Psoas muscle (tissue), 7 donors: ENCODE measurements at regions not wholly inside any gene's neighbourhood (a gene's known extent, or its start where the extent isn't known, plus 50 kb on each side); places are given as distances from the start of the nearest gene placed in this dataset.

Source experiments
- ATAC-seq, 4 donors: fragments of 200-7000 bp; cut with Tn5 transposase; one replicate each; pipeline ENCODE4 v1.9.1; 2020; ENCODE audit warnings: moderate library complexity in 3 of 4, mild to moderate bottlenecking in 2 of 4
- DNase-seq, 2 donors: peaks; one replicate each; pipeline ENCODE4 v3.0.0-alpha.2; 2020
- H3K27ac ChIP-seq: fragments of 200-600 bp; one replicate; pipeline ENCODE4 v1.8.0; 2022
- H3K27me3 ChIP-seq, 3 donors: fragments of 200-600 bp in 1 of 3; one replicate each; pipeline versions ENCODE4 v1.6.1 to v1.8.0; 2013 to 2022; ENCODE audit warnings: low read length in 2 of 3, mild to moderate bottlenecking in 2 of 3, moderate library complexity in 1 of 3; ENCODE audit not compliant: insufficient read depth in 3 of 3
- H3K36me3 ChIP-seq, 2 donors: fragments of 200-600 bp in 1 of 2; one replicate each; pipeline versions ENCODE4 v1.6.1 to v1.8.0; 2013 to 2022; ENCODE audit warnings: low read depth in 1 of 2, mild to moderate bottlenecking in 1 of 2, moderate library complexity in 1 of 2; ENCODE audit not compliant: insufficient read depth in 1 of 2
- H3K4me1 ChIP-seq: fragments of 200-600 bp; one replicate; pipeline ENCODE4 v1.8.0; 2022
- H3K4me3 ChIP-seq: fragments of 200-600 bp; one replicate; pipeline ENCODE4 v1.8.0; 2022; ENCODE audit warnings: mild to moderate bottlenecking
- H3K9me3 ChIP-seq: fragments of 200-600 bp; one replicate; pipeline ENCODE4 v1.8.0; 2022
- WGBS, 3 donors: extraction: QIAGEN DNeasy Blood & Tissue Kit; methylation state at CpG; one replicate each; pipeline versions ENCODE4 v1.1.6 to v1.1.7; 2013; 5-methylcytosine and 5-hydroxymethylcytosine counted together
- intact Hi-C, 2 donors: fragments of 100-400 bp; cut with DNase I; formaldehyde crosslinking; loops; one replicate each; pipeline versions ENCODE4 v1.11.0 to v1.14.2; 2022
- TF ChIP-seq, protein P1 (sequence below): fragments of 200-600 bp; IDR thresholded peaks from one replicate; pipeline ENCODE4 v1.8.0; 2022; ENCODE audit warnings: antibody characterized with exemption
- donor health status: healthy with polysubstance abuse.
- donor health status: DM: no; HTN: no; CAD: no; lungs with moderate emphysema.
- donor health status: Bipolar disorder and iron deficiency.
- donor health status: healthy.
- donor health status: DM: yes; HTN: yes; CAD: no.
- donor health status: DM: no; HTN: no; CAD: no.
- donor health status: DM: yes; HTN: yes; CAD: no.

DNA sequence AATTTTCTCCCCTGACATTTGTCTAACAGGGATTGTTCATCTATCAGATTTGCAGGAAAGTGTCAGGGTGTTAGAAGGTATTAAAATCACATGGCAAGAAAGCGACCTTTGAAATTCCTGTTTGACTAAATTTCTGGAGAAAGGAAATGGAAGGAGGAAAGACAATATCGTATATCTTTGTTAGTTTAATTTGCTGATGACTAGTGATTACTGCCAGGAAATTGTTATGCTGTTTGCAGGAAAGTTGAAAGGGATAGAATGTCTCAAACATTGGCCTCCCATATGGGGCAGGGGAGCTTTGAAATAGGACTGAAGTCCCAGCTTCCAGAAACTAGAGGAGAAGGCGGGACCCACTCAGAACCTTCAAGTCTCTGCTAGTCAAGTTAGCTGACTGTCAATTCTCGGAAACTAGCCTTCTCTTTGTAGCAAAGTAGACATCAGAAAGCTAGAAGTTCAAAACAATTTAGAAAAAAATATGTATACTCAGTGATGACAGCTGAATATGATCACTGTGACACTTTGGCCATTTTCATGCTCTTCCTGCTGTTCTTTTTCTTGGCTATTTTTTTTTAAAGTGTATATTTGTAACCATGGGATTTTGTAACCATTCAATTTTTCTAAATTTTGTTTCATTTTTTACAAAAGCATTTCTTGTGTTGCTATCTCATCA lies 53.4 kb upstream of the RALGAPA2 start:
- peaks cover 18% of the 10 kb centered on the region for H3K4me1 ChIP-seq
- TF ChIP-seq, protein P1, sequence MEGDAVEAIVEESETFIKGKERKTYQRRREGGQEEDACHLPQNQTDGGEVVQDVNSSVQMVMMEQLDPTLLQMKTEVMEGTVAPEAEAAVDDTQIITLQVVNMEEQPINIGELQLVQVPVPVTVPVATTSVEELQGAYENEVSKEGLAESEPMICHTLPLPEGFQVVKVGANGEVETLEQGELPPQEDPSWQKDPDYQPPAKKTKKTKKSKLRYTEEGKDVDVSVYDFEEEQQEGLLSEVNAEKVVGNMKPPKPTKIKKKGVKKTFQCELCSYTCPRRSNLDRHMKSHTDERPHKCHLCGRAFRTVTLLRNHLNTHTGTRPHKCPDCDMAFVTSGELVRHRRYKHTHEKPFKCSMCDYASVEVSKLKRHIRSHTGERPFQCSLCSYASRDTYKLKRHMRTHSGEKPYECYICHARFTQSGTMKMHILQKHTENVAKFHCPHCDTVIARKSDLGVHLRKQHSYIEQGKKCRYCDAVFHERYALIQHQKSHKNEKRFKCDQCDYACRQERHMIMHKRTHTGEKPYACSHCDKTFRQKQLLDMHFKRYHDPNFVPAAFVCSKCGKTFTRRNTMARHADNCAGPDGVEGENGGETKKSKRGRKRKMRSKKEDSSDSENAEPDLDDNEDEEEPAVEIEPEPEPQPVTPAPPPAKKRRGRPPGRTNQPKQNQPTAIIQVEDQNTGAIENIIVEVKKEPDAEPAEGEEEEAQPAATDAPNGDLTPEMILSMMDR, result no peak
- DNase-seq, result no peak
- ATAC-seq, result no peak
- no peaks in the 10 kb centered on the region for H3K9me3 ChIP-seq
- 46 to 56% (median 49%) methylated on average over 4 of the region's 4 CpGs for WGBS, 3 donors
- H3K27ac ChIP-seq, result no peak overlapping the region
- H3K36me3 ChIP-seq, result no peaks in the 10 kb centered on the region
- H3K4me3 ChIP-seq, result no peak overlapping the region
- H3K27me3 ChIP-seq, result no peaks in the 10 kb centered on the region
- intact Hi-C loops, result no loop called here

DNA sequence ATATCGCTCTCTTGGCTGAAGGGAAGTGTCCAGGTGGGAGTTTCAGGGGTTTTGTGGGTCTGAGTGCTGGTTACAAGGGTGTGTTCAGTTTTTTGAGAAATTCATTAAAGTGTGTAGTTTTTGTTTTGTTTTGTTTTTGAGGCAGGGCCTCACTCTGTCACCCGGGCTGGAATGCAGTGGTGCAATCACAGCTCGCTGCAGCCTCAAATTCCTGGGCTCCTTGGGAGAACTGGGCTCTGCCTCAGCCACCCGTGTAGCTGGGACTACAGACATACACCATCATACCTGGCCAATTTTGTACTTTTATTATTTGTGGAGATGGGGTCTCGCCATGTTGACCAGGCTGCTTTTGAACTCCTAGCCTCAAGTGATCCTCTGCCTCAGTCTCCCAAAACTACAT lies 51.2 kb upstream of the RALGAPA2 start:
- H3K27ac ChIP-seq, result no peak overlapping the region
- H3K9me3 ChIP-seq, result no peaks in the 10 kb centered on the region
- no peaks in the 10 kb centered on the region for H3K36me3 ChIP-seq
- ATAC-seq (peak in 1 of 4 donors; percentile 53), DNase-seq (no peak)
- H3K27me3 ChIP-seq, result no peaks in the 10 kb centered on the region
- TF ChIP-seq, protein P1, result no peak
- peaks cover 18% of the 10 kb centered on the region for H3K4me1 ChIP-seq
- WGBS, 3 donors, result 69 to 80% (median 77%) methylated on average over 5 of the region's 5 CpGs
- intact Hi-C loops, result no loop called here
- H3K4me3 ChIP-seq, result no peak overlapping the region
